Ishikawa (cell line): ENCODE measurements at regions not wholly inside any gene's neighbourhood (a gene's known extent, or its start where the extent isn't known, plus 50 kb on each side); places are given as distances from the start of the nearest gene placed in this dataset.

Experiments used
- EP300 ChIP-seq: IDR thresholded peaks from 2 replicates; pipeline ENCODE4 v1.6.1; 2012; ENCODE audit warnings: borderline replicate concordance
- FOXM1 ChIP-seq: IDR thresholded peaks from 2 replicates; pipeline ENCODE4 v1.6.1; 2012; ENCODE audit warnings: low read depth, borderline replicate concordance

GRCh38 chr5:166708291-166708690 lies 1583.2 kb upstream of the WWC1 start:
- TF ChIP-seq EP300 (no peak), FOXM1 (no peak)
